Right lobe of liver (tissue), 6 donors: ENCODE measurements at regions not wholly inside any gene's neighbourhood (a gene's known extent, or its start where the extent isn't known, plus 50 kb on each side); places are given as distances from the start of the nearest gene placed in this dataset.

ENCODE experiments used
- ATAC-seq, 4 donors: fragments of 200-7000 bp; cut with Tn5 transposase; one replicate each; pipeline ENCODE4 v1.9.1; 2020; ENCODE audit warnings: mild to moderate bottlenecking in 4 of 4, moderate library complexity in 4 of 4
- DNase-seq, 3 donors: peaks; one replicate each; pipeline ENCODE4 v3.0.0-alpha.2; 2020
- H3K27ac ChIP-seq, 3 donors: fragments of 200-600 bp; one replicate each; pipeline ENCODE4 v1.8.0; 2022
- H3K27me3 ChIP-seq, 2 donors: fragments of 200-600 bp; one replicate each; pipeline ENCODE4 v1.8.0; 2022
- H3K36me3 ChIP-seq, 4 donors: fragments of 200-600 bp; sonication (generic) in 1 of 4; one replicate each; pipeline versions ENCODE4 v1.5.1 to v1.8.0; 2017 to 2022; ENCODE audit warnings: control low read depth in 1 of 4
- H3K4me1 ChIP-seq, 4 donors: fragments of 200-600 bp; sonication (generic) in 1 of 4; one replicate each; pipeline versions ENCODE4 v1.5.1 to v1.8.0; 2017 to 2022; ENCODE audit warnings: control low read depth in 1 of 4
- H3K4me3 ChIP-seq, 3 donors: fragments of 200-600 bp; one replicate each; pipeline ENCODE4 v1.8.0; 2022
- H3K9me3 ChIP-seq, 4 donors: fragments of 200-600 bp; sonication (generic) in 1 of 4; one replicate each; pipeline versions ENCODE4 v1.5.1 to v1.8.0; 2017 to 2022; ENCODE audit warnings: control low read depth in 1 of 4
- CTCF ChIP-seq, 4 donors: fragments of 200-600 bp in 3 of 4; fragments of 450-650 bp in 1 of 4; IDR thresholded peaks; one replicate each; pipeline versions ENCODE4 v1.5.1 to v1.8.0; 2016 to 2022; ENCODE audit warnings: antibody characterized with exemption in 4 of 4, mild to moderate bottlenecking in 2 of 4
- POLR2A ChIP-seq: fragments of 450-650 bp; IDR thresholded peaks from one replicate; pipeline ENCODE4 v1.6.1; 2017; ENCODE audit warnings: antibody characterized with exemption, mild to moderate bottlenecking
- WGBS: methylation state at CpG from one replicate; pipeline ENCODE4 v1.1.6; 2018; ENCODE audit warnings: low coverage, low lambda C conversion rate; ENCODE audit not compliant: insufficient coverage; ENCODE audit errors: missing lambda C conversion rate; 5-methylcytosine and 5-hydroxymethylcytosine counted together
- intact Hi-C, 2 donors: fragments of 100-400 bp; cut with DNase I; formaldehyde crosslinking; loops; one replicate each; pipeline versions ENCODE4 v1.11.2 to v1.14.1; 2022
- donor health status: DM: no; HTN: yes; CAD: no.
- donor health status: DM: no; HTN: no; CAD: no.
- donor health status: DM: no; HTN: no; CAD: no.
- donor health status: DM: no; HTN: yes; CAD: no.
- donor health status: DM: no; HTN: yes; CAD: no.

DNA sequence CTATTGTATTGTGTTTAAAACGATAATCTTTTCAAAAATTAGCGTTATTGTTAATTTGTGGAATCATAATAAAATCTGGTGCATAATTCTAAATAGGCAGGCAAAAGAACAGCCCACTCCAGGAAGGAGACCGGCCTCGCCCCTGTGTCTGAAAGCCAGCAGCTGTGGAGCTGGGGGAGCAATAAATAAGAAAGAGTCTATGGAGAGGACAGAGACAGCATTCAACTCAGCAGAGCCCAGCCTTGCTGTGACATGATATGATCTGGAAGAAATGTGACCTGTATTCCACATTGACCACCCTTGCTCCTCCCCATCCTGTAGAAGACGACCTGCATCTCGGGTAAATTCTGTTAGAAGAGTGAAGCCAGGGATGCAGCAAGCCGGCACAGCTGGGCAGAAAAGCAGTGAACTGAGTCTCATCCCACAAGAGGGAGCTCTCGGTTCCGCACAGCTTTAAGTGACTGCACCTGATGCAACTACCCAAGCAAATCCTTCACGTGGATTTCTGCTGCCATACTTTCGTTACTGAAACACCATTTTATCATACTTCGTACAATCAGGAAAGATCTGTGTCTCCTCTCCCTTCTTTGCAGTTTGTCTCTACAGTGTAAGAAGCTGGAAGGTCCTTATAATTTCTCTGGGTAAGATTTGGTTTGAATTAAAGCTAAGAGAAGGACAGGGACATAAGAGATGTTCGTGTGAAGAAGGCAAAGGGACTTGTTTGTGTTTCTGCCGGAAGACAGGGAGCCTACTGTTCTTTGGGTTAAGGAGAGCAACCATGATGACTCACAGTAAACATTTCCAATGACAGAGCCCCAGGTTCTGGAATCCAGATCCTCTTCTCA, 427.1 kb downstream of the GPAM start:
- no peak overlapping the region for H3K4me3 ChIP-seq
- no peaks in the 10 kb centered on the region for H3K36me3 ChIP-seq
- H3K27ac ChIP-seq: no peak overlapping the region
- ATAC-seq (peak; percentile 91 to 96 (median 94)), DNase-seq (peak; percentile 46 to 60 (median 60))
- intact Hi-C loops: loop anchor here in 1 of 2 donors (10.0 kb wide), 1 partner anchor 558 kb away; no protein-coding TSS in a partner anchor
- no peaks in the 10 kb centered on the region for H3K27me3 ChIP-seq
- H3K9me3 ChIP-seq: no peaks in the 10 kb centered on the region
- WGBS: 36% methylated on average over 13 of the region's 14 CpGs
- no peak for TF ChIP-seq POLR2A
- TF ChIP-seq CTCF (IDR thresholded peaks at IDR 0.05): peak; percentile 52 to 68 (median 57)
- H3K4me1 ChIP-seq: no peaks in the 10 kb centered on the region

GRCh38 chr10:111758593-111758992, 425.0 kb downstream of the GPAM start:
- TF ChIP-seq POLR2A: no peak
- no peak for TF ChIP-seq CTCF (IDR thresholded peaks at IDR 0.05)
- DNase-seq (no peak), ATAC-seq (no peak)
- no peak overlapping the region for H3K4me3 ChIP-seq
- H3K27ac ChIP-seq: no peak overlapping the region
- no peaks in the 10 kb centered on the region for H3K27me3 ChIP-seq
- H3K36me3 ChIP-seq: no peaks in the 10 kb centered on the region
- H3K9me3 ChIP-seq: no peaks in the 10 kb centered on the region
- intact Hi-C loops: loop anchor here in 1 of 2 donors (10.0 kb wide), 1 partner anchor 556 kb away; no protein-coding TSS in a partner anchor
- no peaks in the 10 kb centered on the region for H3K4me1 ChIP-seq
- 66% methylated on average over 3 of the region's 3 CpGs for WGBS

- Histone ChIP-seq H3K4me3 (no peak overlapping the region), H3K9me3 (no peaks in the 10 kb centered on the region), H3K27ac (no peak overlapping the region), H3K27me3 (no peaks in the 10 kb centered on the region), H3K36me3 (no peaks in the 10 kb centered on the region), H3K4me1 (no peaks in the 10 kb centered on the region)
- intact Hi-C loops: no loop called here
- TF ChIP-seq POLR2A: no peak
- TF ChIP-seq CTCF (IDR thresholded peaks at IDR 0.05): no peak
- 96% methylated on average over 4 of the region's 4 CpGs for WGBS
- DNase-seq: no peak
- no peak for ATAC-seq
Measured at GRCh38 chr10:111762114-111762513, 421.5 kb downstream of the GPAM start.

- 47% methylated on average over 2 of the region's 2 CpGs for WGBS
- Histone ChIP-seq H3K9me3 (no peaks in the 10 kb centered on the region), H3K36me3 (no peaks in the 10 kb centered on the region), H3K27me3 (no peaks in the 10 kb centered on the region), H3K27ac (no peak overlapping the region), H3K4me1 (no peaks in the 10 kb centered on the region), H3K4me3 (no peak overlapping the region)
- DNase-seq (no peak), ATAC-seq (no peak)
- TF ChIP-seq POLR2A (no peak), CTCF (IDR thresholded peaks at IDR 0.05) (no peak)
- intact Hi-C loops: no loop called here
Measured at GRCh38 chr10:111765216-111765615, 418.3 kb downstream of the GPAM start.
